Effector memory CD8-positive, alpha-beta T cell (primary cell): ENCODE measurements at regions not wholly inside any gene's neighbourhood (a gene's known extent, or its start where the extent isn't known, plus 50 kb on each side); places are given as distances from the start of the nearest gene placed in this dataset.

Source experiments
- ATAC-seq: fragments of 150-1000 bp; cut with Tn5 transposase; replicated peaks from 2 replicates; pipeline ENCODE4 v1.10.0; 2021; ENCODE audit warnings: mild to moderate bottlenecking, moderate library complexity
- DNase-seq, 3 experiments: peaks; one replicate each; pipeline ENCODE4 v3.0.0; 2021
- H3K27ac Mint-ChIP-seq, 2 donors: one replicate each; pipeline ENCODE4 v1.8.0; 2022; ENCODE audit warnings: mild to moderate bottlenecking in 2 of 2, mixed read lengths in 2 of 2, moderate library complexity in 2 of 2
- H3K27me3 Mint-ChIP-seq, 2 donors: one replicate each; pipeline ENCODE4 v1.8.0; 2022; ENCODE audit warnings: mixed read lengths in 2 of 2
- H3K36me3 Mint-ChIP-seq: one replicate; pipeline ENCODE4 v1.8.0; 2022; ENCODE audit warnings: mild to moderate bottlenecking, moderate library complexity, mixed read lengths; ENCODE audit not compliant: insufficient read depth
- H3K4me1 Mint-ChIP-seq, 2 donors: one replicate each; pipeline ENCODE4 v1.8.0; 2022; ENCODE audit warnings: low read depth in 2 of 2, mixed read lengths in 2 of 2
- H3K4me3 Mint-ChIP-seq, 2 donors: one replicate each; pipeline ENCODE4 v1.8.0; 2022; ENCODE audit warnings: mild to moderate bottlenecking in 2 of 2, mixed read lengths in 2 of 2, moderate library complexity in 2 of 2
- H3K9me3 Mint-ChIP-seq, 2 donors: one replicate each; pipeline ENCODE4 v1.8.0; 2022; ENCODE audit warnings: mixed read lengths in 2 of 2

DNA sequence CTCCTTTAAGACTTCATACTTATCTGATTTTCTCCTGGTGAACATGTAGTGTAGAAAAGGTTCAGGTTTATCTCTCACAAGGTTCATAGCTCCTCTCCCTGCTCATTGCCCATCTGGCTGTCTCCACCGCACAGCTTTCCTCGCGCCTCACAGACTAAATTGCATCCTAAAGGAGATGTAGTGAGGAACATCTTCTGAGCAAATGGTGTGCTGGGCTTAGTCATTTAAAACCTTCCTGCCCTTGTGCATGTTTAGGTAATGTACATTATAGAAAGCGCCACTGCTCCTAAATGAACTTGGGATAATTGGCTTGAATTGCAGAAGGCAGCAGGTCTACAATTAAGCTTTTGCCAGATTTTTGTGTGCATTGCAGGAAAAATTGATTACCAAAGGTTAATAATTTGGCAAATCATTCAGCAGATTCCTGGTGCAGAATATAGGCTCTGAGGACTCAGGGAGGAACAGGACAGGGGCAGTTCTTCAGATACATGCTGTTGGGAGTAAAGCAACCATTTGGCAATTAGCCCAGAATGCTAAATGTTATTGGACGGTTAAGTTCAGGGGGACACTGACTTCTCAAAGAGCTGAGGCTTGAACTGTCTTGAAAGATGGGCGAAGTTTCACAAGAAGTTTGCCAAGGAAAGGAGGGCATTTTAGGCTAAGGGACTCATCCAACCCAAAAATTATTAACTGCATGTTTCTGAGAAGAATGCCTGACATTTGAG is 108.4 kb upstream of the CLDN10 start:
- Mint-ChIP-seq H3K9me3 (no peaks in the 10 kb centered on the region), H3K27ac (no peak overlapping the region), H3K4me3 (no peak overlapping the region), H3K36me3 (no peaks in the 10 kb centered on the region), H3K27me3 (peaks cover 30 to 67% of the 10 kb centered on the region in 2 donors), H3K4me1 (no peaks in the 10 kb centered on the region)
- ATAC-seq (no peak), DNase-seq (no peak)

DNA sequence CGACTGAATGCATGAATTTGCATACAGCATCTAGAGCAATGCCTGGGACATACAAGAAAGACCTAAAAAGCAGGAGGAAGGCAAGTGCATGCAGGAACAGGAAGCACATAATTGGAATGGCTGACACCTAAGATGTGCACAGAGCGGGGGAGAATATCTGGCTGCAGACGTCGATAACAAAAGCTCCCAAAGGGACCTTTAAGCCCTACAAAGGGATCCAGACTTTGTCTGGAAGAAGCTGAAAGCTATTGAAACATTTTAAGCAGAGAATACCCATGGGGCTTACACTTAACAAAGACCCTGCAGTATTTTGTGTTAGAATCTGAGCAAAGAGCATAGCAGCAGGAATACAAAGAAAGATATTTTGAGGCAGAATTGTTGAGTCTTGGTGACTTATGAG is 107.4 kb upstream of the CLDN10 start:
- DNase-seq (no peak), ATAC-seq (no peak)
- Mint-ChIP-seq H3K36me3 (no peaks in the 10 kb centered on the region), H3K27me3 (peaks cover 31 to 69% of the 10 kb centered on the region in 2 donors), H3K4me1 (no peaks in the 10 kb centered on the region), H3K4me3 (no peak overlapping the region), H3K27ac (no peak overlapping the region), H3K9me3 (no peaks in the 10 kb centered on the region)

DNA sequence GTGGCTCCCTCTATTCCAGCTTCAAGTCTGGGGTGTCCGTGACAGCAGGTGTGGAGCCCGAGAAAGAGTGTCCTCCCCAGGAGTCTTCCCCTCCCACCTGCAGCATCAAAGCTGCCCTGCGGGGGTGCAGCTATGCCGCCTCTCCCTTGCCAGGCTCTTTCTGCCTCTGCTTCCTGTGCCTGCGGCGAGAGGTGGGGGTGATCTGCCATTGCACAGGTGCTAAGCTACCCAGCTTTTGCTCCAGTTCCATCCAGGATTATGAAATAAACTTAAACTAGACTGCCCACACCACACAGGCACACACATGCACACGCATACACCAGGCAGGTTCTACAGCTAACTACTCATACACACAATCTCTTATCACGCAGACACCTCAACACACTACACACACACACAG is 104.7 kb upstream of the CLDN10 start:
- no peaks in the 10 kb centered on the region for H3K36me3 Mint-ChIP-seq
- DNase-seq (no peak), ATAC-seq (no peak)
- H3K4me3 Mint-ChIP-seq, result no peak overlapping the region
- peaks cover 43 to 61% of the 10 kb centered on the region in 2 donors for H3K27me3 Mint-ChIP-seq
- no peaks in the 10 kb centered on the region for H3K9me3 Mint-ChIP-seq
- no peaks in the 10 kb centered on the region for H3K4me1 Mint-ChIP-seq
- H3K27ac Mint-ChIP-seq, result no peak overlapping the region

DNA sequence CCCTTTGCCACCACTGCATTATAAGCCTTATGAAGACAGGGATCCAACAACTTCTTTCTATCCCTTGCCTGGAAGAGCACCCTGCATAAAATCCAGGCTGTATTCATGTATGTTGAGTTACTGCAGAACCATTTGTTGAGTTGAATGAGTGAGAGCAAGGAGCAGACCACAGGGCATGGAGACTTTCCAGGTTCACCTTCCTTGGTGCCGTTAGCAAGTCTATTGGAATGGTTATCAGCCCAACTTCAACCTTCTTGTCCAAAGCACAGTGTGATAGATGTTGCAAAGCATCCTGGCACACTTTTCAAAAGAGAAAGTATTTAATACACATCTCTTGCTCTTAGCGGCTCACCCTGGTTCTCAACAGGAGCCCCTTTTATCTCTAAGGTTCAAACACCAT is 100.9 kb upstream of the CLDN10 start:
- no peak overlapping the region for H3K27ac Mint-ChIP-seq
- H3K9me3 Mint-ChIP-seq, result no peaks in the 10 kb centered on the region
- no peak for DNase-seq
- no peak for ATAC-seq
- H3K4me1 Mint-ChIP-seq, result peaks cover 0 to under 1% of the 10 kb centered on the region in 2 donors
- H3K4me3 Mint-ChIP-seq, result no peak overlapping the region
- peaks cover 45 to 49% of the 10 kb centered on the region in 2 donors for H3K27me3 Mint-ChIP-seq
- H3K36me3 Mint-ChIP-seq, result no peaks in the 10 kb centered on the region

DNA sequence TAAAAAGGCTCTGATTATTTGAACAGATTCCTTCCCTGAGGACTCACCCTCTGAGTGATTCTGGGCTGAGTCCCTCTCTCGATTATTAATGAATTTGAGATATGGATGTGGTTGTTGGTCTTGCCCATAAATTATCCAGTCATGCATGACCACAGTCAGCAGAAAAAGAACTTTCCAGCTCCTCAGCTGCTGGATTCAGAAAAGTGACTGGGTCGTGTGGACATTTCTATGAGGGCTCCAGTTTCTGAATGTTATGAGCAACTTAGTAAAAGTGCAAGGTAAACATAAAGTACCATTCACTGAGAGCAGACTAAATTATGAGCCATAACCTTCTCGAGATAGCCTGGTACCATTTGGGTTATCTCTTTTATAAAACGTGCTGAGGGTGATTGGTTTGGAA is 100.1 kb upstream of the CLDN10 start:
- Mint-ChIP-seq H3K27ac (no peak overlapping the region), H3K4me1 (peaks cover 0 to 5% of the 10 kb centered on the region in 2 donors), H3K27me3 (peaks cover 38 to 43% of the 10 kb centered on the region in 2 donors), H3K9me3 (no peaks in the 10 kb centered on the region), H3K4me3 (no peak overlapping the region), H3K36me3 (no peaks in the 10 kb centered on the region)
- ATAC-seq, result no peak
- no peak for DNase-seq

DNA sequence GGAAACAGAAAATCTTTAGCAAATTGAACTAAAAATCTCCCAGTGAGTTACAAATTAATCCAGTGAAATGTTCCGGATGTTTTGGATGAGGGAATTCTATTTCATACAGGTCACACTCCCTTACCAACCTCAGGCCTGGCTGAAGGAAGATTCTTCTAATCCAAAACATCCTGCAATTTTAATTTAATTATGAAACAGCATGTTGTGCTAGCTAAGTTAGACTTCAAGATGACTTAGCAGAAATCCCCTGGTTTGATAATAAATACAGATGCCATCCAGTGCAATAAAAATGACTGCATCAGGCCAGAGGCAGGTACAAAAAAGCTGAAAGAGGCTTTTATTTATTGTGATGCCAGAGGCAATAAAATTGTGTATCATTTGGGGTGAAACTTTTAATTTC is 96.7 kb upstream of the CLDN10 start:
- H3K4me3 Mint-ChIP-seq, result no peak overlapping the region
- peaks cover 1 to 9% of the 10 kb centered on the region in 2 donors for H3K9me3 Mint-ChIP-seq
- H3K4me1 Mint-ChIP-seq, result peaks cover 0 to 5% of the 10 kb centered on the region in 2 donors
- H3K27ac Mint-ChIP-seq, result no peak overlapping the region
- H3K27me3 Mint-ChIP-seq, result peaks cover 17 to 23% of the 10 kb centered on the region in 2 donors
- no peaks in the 10 kb centered on the region for H3K36me3 Mint-ChIP-seq
- DNase-seq (no peak), ATAC-seq (no peak)

DNA sequence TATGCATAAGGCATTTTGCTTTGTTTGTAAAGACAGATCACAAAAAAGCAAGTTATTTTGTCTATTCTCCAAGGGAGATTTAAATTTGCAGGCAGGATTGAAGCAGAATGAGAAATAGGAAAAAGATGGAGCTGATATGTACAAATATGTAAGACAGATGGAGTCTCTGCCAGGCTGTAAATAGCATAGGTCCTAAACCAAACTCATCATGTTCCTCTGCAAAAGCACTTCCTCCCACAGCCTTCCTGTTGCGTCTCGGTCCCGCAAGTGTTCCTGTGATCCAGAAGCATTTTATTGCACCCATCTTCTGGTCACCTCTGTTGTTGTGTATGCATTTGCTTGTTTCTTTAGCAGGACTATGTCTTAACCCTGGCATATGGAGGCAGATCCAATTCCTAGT is 95.7 kb upstream of the CLDN10 start:
- peaks cover 0 to 5% of the 10 kb centered on the region in 2 donors for H3K4me1 Mint-ChIP-seq
- ATAC-seq (no peak), DNase-seq (no peak)
- peak overlapping the region in 1 of 2 donors; percentile 36 for H3K27ac Mint-ChIP-seq
- peak overlapping the region; percentile 4 to 9 for H3K4me3 Mint-ChIP-seq
- H3K36me3 Mint-ChIP-seq, result no peaks in the 10 kb centered on the region
- peaks cover 1 to 9% of the 10 kb centered on the region in 2 donors for H3K9me3 Mint-ChIP-seq
- peaks cover 12 to 15% of the 10 kb centered on the region in 2 donors for H3K27me3 Mint-ChIP-seq

DNA sequence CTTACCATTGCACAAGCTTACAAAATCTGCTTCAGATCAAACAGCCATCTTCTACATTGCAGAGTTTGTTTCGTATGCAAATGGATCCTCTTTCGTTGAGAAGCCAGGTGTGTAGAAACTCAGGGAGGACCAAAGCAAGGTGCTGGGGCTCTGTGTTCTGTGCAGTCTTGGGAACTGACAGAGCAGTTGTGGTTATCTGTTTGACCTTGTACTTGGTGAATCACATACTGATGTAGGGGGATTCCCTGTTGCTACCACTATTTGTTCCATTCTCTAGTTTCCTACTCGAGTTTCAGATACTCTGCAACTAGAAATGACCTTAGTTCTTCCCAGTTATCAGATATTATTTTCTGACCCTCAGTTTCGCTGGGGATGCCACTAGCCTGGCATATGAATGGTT is 95.2 kb upstream of the CLDN10 start:
- Mint-ChIP-seq H3K27me3 (peaks cover 12% of the 10 kb centered on the region in 2 donors), H3K36me3 (no peaks in the 10 kb centered on the region), H3K9me3 (peaks cover 1 to 9% of the 10 kb centered on the region in 2 donors), H3K4me3 (peak overlapping the region; percentile 4 to 9), H3K27ac (peak overlapping the region in 1 of 2 donors; percentile 36), H3K4me1 (peaks cover 0 to 5% of the 10 kb centered on the region in 2 donors)
- DNase-seq (no peak), ATAC-seq (no peak)

DNA sequence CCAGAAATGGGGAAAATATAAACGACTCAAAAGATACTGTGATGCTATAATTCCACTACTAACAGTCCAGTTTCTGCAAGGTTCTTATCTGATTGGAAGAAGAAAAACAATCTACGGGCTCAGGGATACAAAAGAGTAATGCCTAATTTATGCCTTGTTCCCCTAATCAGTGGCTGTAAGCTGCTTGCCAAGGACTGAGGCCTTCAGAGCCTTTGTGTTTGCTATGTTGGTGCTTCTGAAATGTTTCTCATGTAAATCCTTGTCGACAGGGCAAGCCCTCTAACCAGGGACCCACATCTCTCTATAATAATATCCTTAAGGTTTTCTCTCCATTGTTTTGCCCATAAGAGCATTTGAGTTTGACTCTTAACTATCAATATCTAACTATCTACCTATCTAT is 89.7 kb upstream of the CLDN10 start:
- no peak for ATAC-seq

DNA sequence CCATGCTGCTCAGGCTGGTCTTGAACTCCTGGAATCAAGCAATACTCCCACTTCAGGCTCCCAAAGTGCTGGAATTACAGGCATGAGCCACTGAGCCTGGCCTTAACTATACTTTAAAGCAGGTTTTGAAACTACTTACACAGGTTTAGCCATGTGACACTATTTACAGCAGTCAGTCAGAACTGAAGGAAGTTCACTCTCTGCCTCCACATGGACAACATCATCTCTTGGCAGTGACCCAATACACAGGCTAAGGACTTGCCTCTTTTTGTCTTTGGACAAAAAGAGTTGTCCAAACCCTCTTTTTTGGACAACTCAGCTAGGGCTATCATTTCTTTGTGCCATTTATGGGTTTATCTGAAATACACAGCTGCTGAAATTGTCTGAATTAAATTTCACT is 89.0 kb upstream of the CLDN10 start:
- H3K27ac Mint-ChIP-seq, result no peak overlapping the region
- DNase-seq, result no peak
- H3K36me3 Mint-ChIP-seq, result no peaks in the 10 kb centered on the region
- no peak for ATAC-seq
- no peaks in the 10 kb centered on the region for H3K4me1 Mint-ChIP-seq
- H3K4me3 Mint-ChIP-seq, result no peak overlapping the region
- peaks cover 0 to 11% of the 10 kb centered on the region in 2 donors for H3K27me3 Mint-ChIP-seq
- peaks cover 1 to 9% of the 10 kb centered on the region in 2 donors for H3K9me3 Mint-ChIP-seq

More for the DNA sequence above, 89.7 kb upstream of the CLDN10 start:
- Mint-ChIP-seq H3K36me3 (no peaks in the 10 kb centered on the region), H3K4me3 (no peak overlapping the region), H3K4me1 (no peaks in the 10 kb centered on the region), H3K9me3 (peaks cover 1 to 9% of the 10 kb centered on the region in 2 donors), H3K27ac (no peak overlapping the region), H3K27me3 (peaks cover 0 to 3% of the 10 kb centered on the region in 2 donors)
- DNase-seq, result no peak

DNA sequence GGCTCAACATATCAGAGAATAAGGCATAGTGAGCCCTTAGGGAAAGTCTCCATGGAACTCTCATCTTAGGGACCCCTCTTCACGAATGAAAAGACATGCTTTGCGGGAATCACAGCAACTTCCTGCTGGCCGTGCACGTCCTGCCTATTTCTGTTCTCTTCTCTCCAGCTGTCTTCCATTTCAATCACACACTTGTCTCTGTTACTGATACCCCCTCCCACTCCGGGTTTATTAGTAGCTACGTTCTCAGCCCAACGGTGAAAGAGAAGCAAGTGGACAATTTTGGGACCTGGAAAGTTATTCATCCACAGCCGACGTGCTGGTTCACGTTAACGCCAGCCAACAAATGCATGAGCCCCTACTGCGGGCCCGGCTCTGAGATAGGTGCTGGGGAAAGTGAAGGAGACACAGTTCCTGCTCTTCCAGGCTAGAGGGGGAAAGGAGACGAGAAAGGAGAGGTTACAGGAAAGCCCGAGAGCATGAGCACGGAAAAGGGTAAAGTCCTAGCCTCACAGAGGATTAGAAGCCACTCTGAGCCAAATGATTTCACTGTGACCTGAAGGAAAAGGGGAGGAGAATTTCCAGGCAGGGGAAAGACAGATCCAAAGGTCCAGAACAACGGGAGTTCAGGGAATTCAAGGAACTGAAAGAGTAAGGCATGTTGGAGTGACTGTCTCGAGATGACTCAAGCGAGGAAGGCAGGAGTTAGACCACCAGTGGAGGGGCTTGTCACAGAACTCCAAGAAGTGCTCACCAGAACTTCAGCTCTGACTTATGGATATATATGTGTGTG is 81.8 kb upstream of the CLDN10 start:
- no peaks in the 10 kb centered on the region for H3K9me3 Mint-ChIP-seq
- no peak overlapping the region for H3K27ac Mint-ChIP-seq
- peaks cover 4% of the 10 kb centered on the region for H3K36me3 Mint-ChIP-seq
- DNase-seq (no peak), ATAC-seq (no peak)
- H3K4me1 Mint-ChIP-seq, result peaks cover 0 to 1% of the 10 kb centered on the region in 2 donors
- no peak overlapping the region for H3K4me3 Mint-ChIP-seq
- peaks cover 12 to 34% of the 10 kb centered on the region in 2 donors for H3K27me3 Mint-ChIP-seq

DNA sequence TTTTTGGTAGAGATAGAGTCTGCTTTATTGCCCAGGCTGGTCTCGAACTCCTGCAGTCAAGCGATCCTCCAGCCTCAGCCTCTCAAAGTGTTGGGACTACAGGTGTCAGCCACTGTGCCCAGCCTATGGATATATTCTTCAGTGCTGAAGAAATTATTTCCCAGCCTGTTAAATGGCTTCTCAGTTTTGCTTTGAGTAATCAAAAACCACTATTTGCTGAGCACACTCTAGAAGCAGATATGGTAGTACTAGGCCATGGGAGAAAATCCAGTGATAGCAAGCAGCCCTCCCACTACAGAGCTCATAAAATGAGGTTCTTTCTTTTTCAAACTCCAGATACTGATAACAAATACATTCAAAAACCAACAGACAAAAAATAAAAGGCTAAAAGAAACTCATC is 80.6 kb upstream of the CLDN10 start:
- peaks cover 4% of the 10 kb centered on the region for H3K36me3 Mint-ChIP-seq
- no peak for DNase-seq
- no peak overlapping the region for H3K4me3 Mint-ChIP-seq
- no peak overlapping the region for H3K27ac Mint-ChIP-seq
- H3K4me1 Mint-ChIP-seq, result peaks cover 0 to 1% of the 10 kb centered on the region in 2 donors
- peaks cover 12 to 34% of the 10 kb centered on the region in 2 donors for H3K27me3 Mint-ChIP-seq
- H3K9me3 Mint-ChIP-seq, result no peaks in the 10 kb centered on the region
- ATAC-seq, result no peak

DNA sequence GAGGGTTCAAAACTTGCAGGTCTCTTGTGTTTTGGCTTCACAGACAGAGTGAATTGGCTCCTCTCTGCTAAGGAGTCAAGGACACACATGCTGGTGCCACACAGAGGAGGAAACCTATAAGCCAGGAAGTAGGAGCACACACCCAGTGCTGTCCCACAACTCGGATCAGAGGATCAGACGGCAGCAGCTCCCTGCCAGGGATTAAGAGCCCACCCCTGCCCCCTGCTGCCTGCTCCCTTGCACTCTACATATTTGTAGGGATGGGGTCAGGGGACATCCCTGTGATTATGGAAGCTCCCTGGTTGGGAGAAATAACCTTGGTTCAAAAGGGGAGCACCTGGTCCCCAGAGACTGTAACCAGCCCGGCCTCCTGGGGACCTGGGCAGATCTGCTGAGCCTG is 77.5 kb upstream of the CLDN10 start:
- H3K4me1 Mint-ChIP-seq, result peaks cover 0 to 8% of the 10 kb centered on the region in 2 donors
- DNase-seq (no peak), ATAC-seq (no peak)
- H3K9me3 Mint-ChIP-seq, result no peaks in the 10 kb centered on the region
- peaks cover 4% of the 10 kb centered on the region for H3K36me3 Mint-ChIP-seq
- H3K4me3 Mint-ChIP-seq, result no peak overlapping the region
- H3K27me3 Mint-ChIP-seq, result peaks cover 11 to 23% of the 10 kb centered on the region in 2 donors
- H3K27ac Mint-ChIP-seq, result no peak overlapping the region

DNA sequence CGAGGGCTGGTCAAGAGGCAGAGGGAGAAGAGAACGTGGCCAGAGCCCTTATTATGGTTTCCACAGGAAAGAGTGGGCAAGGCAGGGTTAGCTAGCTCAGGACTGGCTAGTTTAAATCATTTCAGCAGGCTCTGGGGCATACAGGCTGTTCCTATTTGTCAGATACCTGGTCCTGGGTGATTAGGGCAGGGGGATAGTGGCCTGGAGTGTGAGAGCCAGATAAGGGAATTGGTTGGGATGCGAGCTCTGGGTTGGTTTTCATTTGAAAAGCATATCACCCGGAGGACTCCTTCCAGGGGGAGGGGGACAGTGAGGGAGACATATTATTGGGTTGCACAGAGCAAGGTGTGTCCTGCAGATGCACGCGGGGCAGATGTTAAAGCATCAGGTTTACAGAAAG is 75.3 kb upstream of the CLDN10 start:
- no peak overlapping the region for H3K4me3 Mint-ChIP-seq
- peaks cover 0 to 16% of the 10 kb centered on the region in 2 donors for H3K27me3 Mint-ChIP-seq
- H3K4me1 Mint-ChIP-seq, result peaks cover 0 to 10% of the 10 kb centered on the region in 2 donors
- no peak for ATAC-seq
- H3K9me3 Mint-ChIP-seq, result no peaks in the 10 kb centered on the region
- H3K27ac Mint-ChIP-seq, result no peak overlapping the region
- DNase-seq, result no peak
- H3K36me3 Mint-ChIP-seq, result peaks cover 4% of the 10 kb centered on the region
